ENCODE measurements at regions not wholly inside any gene's neighbourhood (a gene's known extent, or its start where the extent isn't known, plus 50 kb on each side); places are given as distances from the start of the nearest gene placed in this dataset.
A peak's percentile ranks its signal among the peaks of the same experiment; 100 is the strongest.

- Mint-ChIP-seq H3K36me3 (no peaks in the 10 kb centered on the region), H3K4me3 (no peak overlapping the region), H3K27ac (no peak overlapping the region), H3K4me1 (peaks cover 59% of the 10 kb centered on the region), H3K27me3 (ENCODE audit: insufficient read depth, low read depth) (peaks cover 3% of the 10 kb centered on the region), H3K9me3 (no peaks in the 10 kb centered on the region)
- H3K79me2 ChIP-seq (ENCODE audit: low read depth) = no peaks in the 10 kb centered on the region
- H3F3A ChIP-seq (ENCODE audit: low read depth) = no peaks in the 10 kb centered on the region
- H3K27ac ChIP-seq = no peak overlapping the region
- H3K36me3 ChIP-seq = no peaks in the 10 kb centered on the region
- no peak overlapping the region for H3K4me3 ChIP-seq
- H3K4me2 ChIP-seq = no peak overlapping the region
- no peak overlapping the region for H3K9ac ChIP-seq
- no peaks in the 10 kb centered on the region for H3K9me3 ChIP-seq (ENCODE audit: low read depth)
- DNase-seq (ENCODE audit: low spot score) = no peak
- TF ChIP-seq CTCF (IDR thresholded peaks at IDR 0.05) (no peak), EZH2phosphoT487 (IDR thresholded peaks at IDR 0.05) (no peak), EZH2 (IDR thresholded peaks at IDR 0.05) (no peak)
- no peak overlapping the region for H2AFZ ChIP-seq (replicated peaks)
- H3K27me3 ChIP-seq = peaks cover 20% of the 10 kb centered on the region
- no peaks in the 10 kb centered on the region for H4K20me1 ChIP-seq (ENCODE audit: low read depth)
- H3K4me1 ChIP-seq = peaks cover 20% of the 10 kb centered on the region
Observed at GRCh38 chr7:155223503-155223902, 74.2 kb upstream of the INSIG1 start.

- Histone ChIP-seq H3K4me3 (no peak overlapping the region), H3K27me3 (peaks cover 25% of the 10 kb centered on the region), H3K9ac (no peak overlapping the region), H3K9me3 (ENCODE audit: low read depth) (no peaks in the 10 kb centered on the region), H4K20me1 (ENCODE audit: low read depth) (no peaks in the 10 kb centered on the region), H3K27ac (no peak overlapping the region), H3K79me2 (ENCODE audit: low read depth) (no peaks in the 10 kb centered on the region), H3F3A (ENCODE audit: low read depth) (no peaks in the 10 kb centered on the region), H3K4me1 (peaks cover 20% of the 10 kb centered on the region), H2AFZ (replicated peaks) (no peak overlapping the region), H3K4me2 (no peak overlapping the region), H3K36me3 (no peaks in the 10 kb centered on the region)
- Mint-ChIP-seq H3K27me3 (ENCODE audit: insufficient read depth, low read depth) (peaks cover 3% of the 10 kb centered on the region), H3K9me3 (no peaks in the 10 kb centered on the region), H3K27ac (no peak overlapping the region), H3K4me1 (peaks cover 66% of the 10 kb centered on the region), H3K36me3 (no peaks in the 10 kb centered on the region), H3K4me3 (no peak overlapping the region)
- no peak for DNase-seq (ENCODE audit: low spot score)
- TF ChIP-seq EZH2 (IDR thresholded peaks at IDR 0.05) (no peak), EZH2phosphoT487 (IDR thresholded peaks at IDR 0.05) (no peak), CTCF (IDR thresholded peaks at IDR 0.05) (no peak)
Observed at GRCh38 chr7:155224116-155224811, 73.4 kb upstream of the INSIG1 start.

- H4K20me1 ChIP-seq (ENCODE audit: low read depth) = no peaks in the 10 kb centered on the region
- no peaks in the 10 kb centered on the region for H3F3A ChIP-seq (ENCODE audit: low read depth)
- H3K9me3 Mint-ChIP-seq = no peaks in the 10 kb centered on the region
- peaks cover 25% of the 10 kb centered on the region for H3K27me3 ChIP-seq
- H2AFZ ChIP-seq (replicated peaks) = no peak overlapping the region
- no peak overlapping the region for H3K9ac ChIP-seq
- H3K4me3 ChIP-seq = no peak overlapping the region
- H3K4me1 ChIP-seq = peaks cover 20% of the 10 kb centered on the region
- H3K4me1 Mint-ChIP-seq = peaks cover 70% of the 10 kb centered on the region
- H3K4me2 ChIP-seq = no peak overlapping the region
- peaks cover 3% of the 10 kb centered on the region for H3K27me3 Mint-ChIP-seq (ENCODE audit: insufficient read depth, low read depth)
- H3K27ac Mint-ChIP-seq = peak overlapping the region; percentile 80
- no peak overlapping the region for H3K4me3 Mint-ChIP-seq
- H3K9me3 ChIP-seq (ENCODE audit: low read depth) = no peaks in the 10 kb centered on the region
- H3K36me3 Mint-ChIP-seq = peaks cover 2% of the 10 kb centered on the region
- no peak for DNase-seq (ENCODE audit: low spot score)
- no peaks in the 10 kb centered on the region for H3K79me2 ChIP-seq (ENCODE audit: low read depth)
- no peaks in the 10 kb centered on the region for H3K36me3 ChIP-seq
- H3K27ac ChIP-seq = no peak overlapping the region
- TF ChIP-seq EZH2phosphoT487 (IDR thresholded peaks at IDR 0.05) = no peak
- TF ChIP-seq CTCF (IDR thresholded peaks at IDR 0.05) = no peak
- no peak for TF ChIP-seq EZH2 (IDR thresholded peaks at IDR 0.05)
Observed at GRCh38 chr7:155225095-155225494, 72.6 kb upstream of the INSIG1 start.

Measured in neural progenitor cell (in vitro differentiated cells).